MCF 10A (cell line): ENCODE measurements at regions not wholly inside any gene's neighbourhood (a gene's known extent, or its start where the extent isn't known, plus 50 kb on each side); places are given as distances from the start of the nearest gene placed in this dataset.

Source experiments
- BruUV-seq: library from RNA; stranded (reverse); fragments of 400-500 nt; replicated peaks from 2 replicates; lab custom pipeline; 2021; lab: Mats Ljungman, UMichigan
- CTCF ChIA-PET: fragments of 300-600 bp; sonication (Branson Sonifier 250); formaldehyde crosslinking; extraction: SDS; loops from one replicate; lab custom pipeline; 2021; ENCODE audit warnings: antibody characterized with exemption, inconsistent platforms; lab: Yijun Ruan, JAX
- POLR2A ChIA-PET: fragments of 300-600, 350-650 bp; sonication (Branson Sonifier 250); formaldehyde crosslinking; extraction: SDS; loops from one replicate; lab custom pipeline; 2020; ENCODE audit warnings: antibody characterized with exemption, inconsistent platforms; lab: Yijun Ruan, JAX
- DNase-seq: peaks from one replicate; pipeline ENCODE4 v3.0.0-alpha.2; 2018; ENCODE audit not compliant: unreplicated experiment
- H3K27ac Mint-ChIP-seq: one replicate; pipeline ENCODE4 v1.8.0; 2022; ENCODE audit warnings: mild to moderate bottlenecking, low read depth, mixed read lengths; ENCODE audit not compliant: unreplicated experiment
- H3K27me3 Mint-ChIP-seq: one replicate; pipeline ENCODE4 v1.8.0; 2022; ENCODE audit warnings: mixed read lengths; ENCODE audit not compliant: insufficient read depth, unreplicated experiment
- H3K36me3 Mint-ChIP-seq: one replicate; pipeline ENCODE4 v1.8.0; 2022; ENCODE audit warnings: mild to moderate bottlenecking, moderate library complexity, mixed read lengths; ENCODE audit not compliant: insufficient read depth, unreplicated experiment
- H3K4me1 Mint-ChIP-seq: one replicate; pipeline ENCODE4 v1.8.0; 2022; ENCODE audit warnings: mixed read lengths; ENCODE audit not compliant: insufficient read depth, unreplicated experiment
- H3K4me3 Mint-ChIP-seq: one replicate; pipeline ENCODE4 v1.8.0; 2022; ENCODE audit warnings: mild to moderate bottlenecking, moderate library complexity, mixed read lengths; ENCODE audit not compliant: unreplicated experiment
- H3K9me3 Mint-ChIP-seq: one replicate; pipeline ENCODE4 v1.8.0; 2022; ENCODE audit warnings: mixed read lengths; ENCODE audit not compliant: unreplicated experiment
- intact Hi-C: fragments of 100-400 bp; cut with micrococcal nuclease; formaldehyde crosslinking; loops from 2 replicates; pipeline ENCODE4 v1.14.1; 2022
- TF ChIP-seq, protein P1 (sequence below): fragments of 200-600 bp; IDR thresholded peaks from one replicate; pipeline ENCODE4 v1.8.0; 2022; ENCODE audit warnings: antibody characterized with exemption, mild to moderate bottlenecking; ENCODE audit not compliant: unreplicated experiment

GRCh38 chr3:5466065-5466464, 278.6 kb downstream of the EDEM1 start:
- no peaks in the 10 kb centered on the region for H3K4me1 Mint-ChIP-seq
- ChIA-PET CTCF (no interaction called here), POLR2A (no interaction called here)
- no peaks in the 10 kb centered on the region for H3K9me3 Mint-ChIP-seq
- H3K4me3 Mint-ChIP-seq = no peak overlapping the region
- DNase-seq = no peak
- no peak overlapping the region for H3K27ac Mint-ChIP-seq
- peaks cover 14% of the 10 kb centered on the region for H3K27me3 Mint-ChIP-seq
- H3K36me3 Mint-ChIP-seq = peaks cover 2% of the 10 kb centered on the region
- no TSS peak for BruUV-seq
- intact Hi-C loops = no loop called here
- TF ChIP-seq, protein P1, sequence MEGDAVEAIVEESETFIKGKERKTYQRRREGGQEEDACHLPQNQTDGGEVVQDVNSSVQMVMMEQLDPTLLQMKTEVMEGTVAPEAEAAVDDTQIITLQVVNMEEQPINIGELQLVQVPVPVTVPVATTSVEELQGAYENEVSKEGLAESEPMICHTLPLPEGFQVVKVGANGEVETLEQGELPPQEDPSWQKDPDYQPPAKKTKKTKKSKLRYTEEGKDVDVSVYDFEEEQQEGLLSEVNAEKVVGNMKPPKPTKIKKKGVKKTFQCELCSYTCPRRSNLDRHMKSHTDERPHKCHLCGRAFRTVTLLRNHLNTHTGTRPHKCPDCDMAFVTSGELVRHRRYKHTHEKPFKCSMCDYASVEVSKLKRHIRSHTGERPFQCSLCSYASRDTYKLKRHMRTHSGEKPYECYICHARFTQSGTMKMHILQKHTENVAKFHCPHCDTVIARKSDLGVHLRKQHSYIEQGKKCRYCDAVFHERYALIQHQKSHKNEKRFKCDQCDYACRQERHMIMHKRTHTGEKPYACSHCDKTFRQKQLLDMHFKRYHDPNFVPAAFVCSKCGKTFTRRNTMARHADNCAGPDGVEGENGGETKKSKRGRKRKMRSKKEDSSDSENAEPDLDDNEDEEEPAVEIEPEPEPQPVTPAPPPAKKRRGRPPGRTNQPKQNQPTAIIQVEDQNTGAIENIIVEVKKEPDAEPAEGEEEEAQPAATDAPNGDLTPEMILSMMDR = no peak

DNA sequence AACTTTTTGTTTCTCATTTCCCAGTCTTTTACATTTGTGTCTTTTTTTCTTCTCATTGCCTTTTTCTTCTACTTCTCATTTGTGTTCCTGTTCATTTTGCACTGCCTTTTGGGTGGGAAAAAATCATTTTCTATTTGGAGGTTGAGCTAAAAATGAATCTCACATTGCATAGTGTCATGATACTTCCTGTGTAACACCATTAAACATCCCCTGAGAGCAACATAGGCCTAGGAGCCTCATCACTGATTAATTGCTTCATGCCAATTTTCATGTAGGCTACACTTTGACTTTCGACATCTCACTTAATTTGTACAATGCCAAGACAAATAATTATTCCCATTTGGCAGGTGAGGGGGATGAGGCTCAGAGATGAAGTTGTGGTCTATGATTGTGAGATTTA, 279.2 kb downstream of the EDEM1 start:
- H3K4me3 Mint-ChIP-seq = no peak overlapping the region
- no peaks in the 10 kb centered on the region for H3K9me3 Mint-ChIP-seq
- H3K36me3 Mint-ChIP-seq = no peaks in the 10 kb centered on the region
- intact Hi-C loops = no loop called here
- peaks cover 14% of the 10 kb centered on the region for H3K27me3 Mint-ChIP-seq
- DNase-seq = no peak
- ChIA-PET POLR2A (no interaction called here), CTCF (no interaction called here)
- TF ChIP-seq, protein P1 = no peak
- H3K4me1 Mint-ChIP-seq = no peaks in the 10 kb centered on the region
- H3K27ac Mint-ChIP-seq = no peak overlapping the region
- BruUV-seq = no TSS peak

DNA sequence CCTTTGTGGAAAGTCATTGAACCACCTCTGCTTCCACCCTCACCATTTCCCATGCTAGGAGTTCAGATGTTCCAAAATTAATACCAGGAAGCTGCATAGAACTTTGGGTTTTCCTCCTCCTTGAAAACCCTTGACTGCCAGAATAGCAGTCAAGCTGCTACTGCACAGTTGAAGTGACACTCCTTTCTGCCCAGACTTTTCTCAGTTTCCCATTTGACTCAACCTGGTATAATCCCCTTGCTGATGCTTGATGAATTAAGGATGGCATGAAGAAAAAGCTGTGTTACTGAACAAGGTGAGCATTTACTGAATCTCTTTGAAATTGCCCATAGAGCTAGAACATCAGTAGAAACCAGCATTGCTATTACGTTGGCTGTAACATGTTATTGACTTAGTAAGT, 286.0 kb downstream of the EDEM1 start:
- H3K36me3 Mint-ChIP-seq = no peaks in the 10 kb centered on the region
- H3K4me1 Mint-ChIP-seq = no peaks in the 10 kb centered on the region
- no peaks in the 10 kb centered on the region for H3K27me3 Mint-ChIP-seq
- DNase-seq = no peak
- CTCF ChIA-PET = no interaction called here
- TF ChIP-seq, protein P1 = no peak
- H3K4me3 Mint-ChIP-seq = no peak overlapping the region
- H3K9me3 Mint-ChIP-seq = no peaks in the 10 kb centered on the region
- POLR2A ChIA-PET = interaction anchor here (0.7 to 0.8 kb wide), 2 partner anchors 195 to 1055 kb away, joined by 3 to 4 read pairs; no protein-coding TSS in a partner anchor
- no TSS peak for BruUV-seq
- intact Hi-C loops = no loop called here
- H3K27ac Mint-ChIP-seq = no peak overlapping the region

GRCh38 chr3:5476403-5476802, 288.9 kb downstream of the EDEM1 start:
- CTCF ChIA-PET = interaction anchor here (0.6 to 0.9 kb wide), 3 partner anchors 10 to 802 kb away, joined by 3 to 5 read pairs (median 4); no protein-coding TSS in a partner anchor

More at GRCh38 chr3:5476403-5476802, 288.9 kb downstream of the EDEM1 start:
- TF ChIP-seq, protein P1 = no peak
- no peak for DNase-seq
- no peaks in the 10 kb centered on the region for H3K36me3 Mint-ChIP-seq
- H3K9me3 Mint-ChIP-seq = no peaks in the 10 kb centered on the region
- POLR2A ChIA-PET = interaction anchor here (1.3 kb wide), 1 partner anchor 12 kb away, joined by 4 read pairs; no protein-coding TSS in a partner anchor
- no peak overlapping the region for H3K27ac Mint-ChIP-seq
- no peaks in the 10 kb centered on the region for H3K4me1 Mint-ChIP-seq
- H3K4me3 Mint-ChIP-seq = no peak overlapping the region
- intact Hi-C loops = no loop called here
- no TSS peak for BruUV-seq
- no peaks in the 10 kb centered on the region for H3K27me3 Mint-ChIP-seq
